Mesenchymal stem cell (in vitro differentiated cells and primary cell): ENCODE measurements at regions not wholly inside any gene's neighbourhood (a gene's known extent, or its start where the extent isn't known, plus 50 kb on each side); places are given as distances from the start of the nearest gene placed in this dataset.

Source experiments
- DNase-seq: peaks from one replicate; pipeline ENCODE4 v3.0.0-alpha.2; 2013
- H2AFZ ChIP-seq: one replicate; pipeline ENCODE4 v1.6.1; 2013; ENCODE audit warnings: low read depth, mild to moderate bottlenecking, control low read depth, inconsistent platforms, low read length, moderate library complexity
- H2AK5ac ChIP-seq: 2 replicates; pipeline ENCODE4 v1.6.1; 2013; ENCODE audit warnings: low read length, moderate library complexity, mild to moderate bottlenecking, inconsistent platforms; ENCODE audit not compliant: severe bottlenecking
- H2BK120ac ChIP-seq: one replicate; pipeline ENCODE4 v1.6.1; 2013; ENCODE audit warnings: low read depth, mild to moderate bottlenecking, inconsistent platforms, low read length, moderate library complexity
- H2BK12ac ChIP-seq, 2 experiments: one replicate each; pipeline ENCODE4 v1.6.1; 2013; ENCODE audit warnings: inconsistent platforms in 2 of 2, low read length in 2 of 2, mild to moderate bottlenecking in 2 of 2, moderate library complexity in 2 of 2, control low read depth in 1 of 2
- H2BK15ac ChIP-seq: one replicate; pipeline ENCODE4 v1.6.1; 2013; ENCODE audit warnings: mild to moderate bottlenecking, low read depth, inconsistent platforms; ENCODE audit not compliant: poor library complexity, severe bottlenecking
- H2BK5ac ChIP-seq: 2 replicates; pipeline ENCODE4 v1.6.1; 2013; ENCODE audit warnings: low read depth, mild to moderate bottlenecking, low read length, control low read depth, inconsistent platforms; ENCODE audit not compliant: poor library complexity, severe bottlenecking
- H3K14ac ChIP-seq, 2 experiments: one replicate each; pipeline ENCODE4 v1.6.1; 2013; ENCODE audit warnings: inconsistent platforms in 2 of 2, low read length in 2 of 2, control low read depth in 1 of 2, mild to moderate bottlenecking in 1 of 2, moderate library complexity in 1 of 2
- H3K18ac ChIP-seq, 2 experiments: one replicate each; pipeline ENCODE4 v1.6.1; 2013; ENCODE audit warnings: inconsistent platforms in 2 of 2, low read length in 2 of 2, control low read depth in 1 of 2, low read depth in 1 of 2, mild to moderate bottlenecking in 1 of 2
- H3K23ac ChIP-seq, 2 experiments: one replicate each; pipeline ENCODE4 v1.6.1; 2013; ENCODE audit warnings: inconsistent platforms in 2 of 2, low read length in 2 of 2, mild to moderate bottlenecking in 2 of 2, moderate library complexity in 2 of 2, control low read depth in 1 of 2
- H3K27ac ChIP-seq: 2 replicates; pipeline ENCODE4 v1.5.1; 2013; ENCODE audit warnings: mild to moderate bottlenecking, moderate library complexity, low read length, control low read depth, inconsistent platforms; ENCODE audit not compliant: poor library complexity, severe bottlenecking
- H3K27me3 ChIP-seq, 2 experiments: 2 replicates each; pipeline versions ENCODE4 v1.6.1 to v1.7.0; 2013; ENCODE audit warnings: low read length in 2 of 2, mild to moderate bottlenecking in 2 of 2, moderate library complexity in 2 of 2, control low read depth in 1 of 2, inconsistent platforms in 1 of 2; ENCODE audit not compliant: control insufficient read depth in 1 of 2, insufficient read depth in 1 of 2
- H3K36me3 ChIP-seq, 2 experiments: 2 replicates each; pipeline versions ENCODE4 v1.6.1 to v1.7.0; 2013; ENCODE audit warnings: low read length in 2 of 2, control low read depth in 1 of 2, inconsistent platforms in 1 of 2, low read depth in 1 of 2, mild to moderate bottlenecking in 1 of 2; ENCODE audit not compliant: insufficient read depth in 2 of 2, control insufficient read depth in 1 of 2
- H3K4ac ChIP-seq, 2 experiments: one replicate each; pipeline ENCODE4 v1.6.1; 2013; ENCODE audit warnings: inconsistent platforms in 2 of 2, low read length in 2 of 2, mild to moderate bottlenecking in 2 of 2, moderate library complexity in 2 of 2, control low read depth in 1 of 2, low read depth in 1 of 2
- H3K4me1 ChIP-seq: 2 replicates; pipeline ENCODE4 v1.6.1; 2013; ENCODE audit warnings: low read depth, low read length, control low read depth; ENCODE audit not compliant: control insufficient read depth, insufficient read depth
- H3K4me2 ChIP-seq: 2 replicates; pipeline ENCODE4 v1.6.1; 2013; ENCODE audit warnings: low read length, mild to moderate bottlenecking, inconsistent platforms; ENCODE audit not compliant: poor library complexity, severe bottlenecking
- H3K4me3 ChIP-seq, 2 experiments: 2 replicates each; pipeline versions ENCODE4 v1.5.1 to v1.7.0; 2013; ENCODE audit warnings: low read length in 2 of 2, mild to moderate bottlenecking in 2 of 2, control low read depth in 1 of 2, low read depth in 1 of 2; ENCODE audit not compliant: insufficient read depth in 1 of 2
- H3K79me1 ChIP-seq: replicated peaks from 2 replicates; pipeline ENCODE4 v1.6.1; 2013; ENCODE audit warnings: mild to moderate bottlenecking, control low read depth, low read length, inconsistent platforms; ENCODE audit not compliant: poor library complexity, severe bottlenecking
- H3K9ac ChIP-seq: 2 replicates; pipeline ENCODE4 v1.7.0; 2013; ENCODE audit warnings: mild to moderate bottlenecking, low read length, moderate library complexity
- H3K9me3 ChIP-seq: 2 replicates; pipeline ENCODE4 v1.7.0; 2013; ENCODE audit warnings: mild to moderate bottlenecking, low read length; ENCODE audit not compliant: control insufficient read depth
- H4K8ac ChIP-seq: one replicate; pipeline ENCODE4 v1.6.1; 2013; ENCODE audit warnings: inconsistent platforms, mild to moderate bottlenecking, low read length, moderate library complexity
- H4K91ac ChIP-seq: one replicate; pipeline ENCODE4 v1.6.1; 2013; ENCODE audit warnings: mild to moderate bottlenecking, low read length, inconsistent platforms
- WGBS: methylation state at CpG from one replicate; pipeline ENCODE4 v1.1.7; 2013; ENCODE audit warnings: mixed read lengths; 5-methylcytosine and 5-hydroxymethylcytosine counted together

- Histone ChIP-seq H3K4me3 (no peak overlapping the region), H3K18ac (no peak overlapping the region), H3K23ac (no peak overlapping the region), H4K8ac (no peak overlapping the region), H2BK15ac (no peak overlapping the region), H3K27me3 (no peaks in the 10 kb centered on the region), H2AK5ac (no peak overlapping the region), H3K36me3 (no peaks in the 10 kb centered on the region), H2BK12ac (no peak overlapping the region), H3K4me2 (no peak overlapping the region), H3K79me1 (no peaks in the 10 kb centered on the region), H3K4me1 (no peaks in the 10 kb centered on the region), H2BK120ac (no peak overlapping the region), H3K9ac (no peak overlapping the region), H3K27ac (no peak overlapping the region), H3K9me3 (peaks cover 19% of the 10 kb centered on the region), H4K91ac (no peak overlapping the region), H3K14ac (no peak overlapping the region), H2AFZ (no peak overlapping the region), H3K4ac (no peak overlapping the region), H2BK5ac (no peak overlapping the region)
- DNase-seq, result no peak
- 60% methylated on average over 1 of the region's 2 CpGs for WGBS
Measured at GRCh38 chr2:123015186-123015585, 1009.9 kb upstream of the CNTNAP5 start.

GRCh38 chr2:123035541-123035940 is 989.5 kb upstream of the CNTNAP5 start:
- Histone ChIP-seq H2BK12ac (no peak overlapping the region), H4K91ac (no peak overlapping the region), H2BK15ac (no peak overlapping the region), H3K4ac (no peak overlapping the region), H2AFZ (no peak overlapping the region), H2AK5ac (no peak overlapping the region), H3K9me3 (peaks cover 19% of the 10 kb centered on the region), H2BK120ac (no peak overlapping the region), H3K4me1 (no peaks in the 10 kb centered on the region), H3K4me3 (no peak overlapping the region), H2BK5ac (no peak overlapping the region), H3K4me2 (no peak overlapping the region), H3K18ac (no peak overlapping the region), H3K23ac (no peak overlapping the region), H4K8ac (no peak overlapping the region), H3K27ac (no peak overlapping the region), H3K27me3 (no peaks in the 10 kb centered on the region), H3K36me3 (no peaks in the 10 kb centered on the region), H3K79me1 (no peaks in the 10 kb centered on the region), H3K14ac (no peak overlapping the region), H3K9ac (no peak overlapping the region)
- no peak for DNase-seq
- WGBS, result 89% methylated on average over 1 of the region's 1 CpG

- Histone ChIP-seq H2BK120ac (no peak overlapping the region), H3K27me3 (no peaks in the 10 kb centered on the region), H4K8ac (no peak overlapping the region)
Measured at GRCh38 chr2:123036300-123036699, 988.8 kb upstream of the CNTNAP5 start.

GRCh38 chr2:123040506-123040905 is 984.6 kb upstream of the CNTNAP5 start:
- no peak overlapping the region for H2BK15ac ChIP-seq
- H3K14ac ChIP-seq, result no peak overlapping the region
- H3K4me2 ChIP-seq, result no peak overlapping the region
- no peaks in the 10 kb centered on the region for H3K27me3 ChIP-seq
- no peak overlapping the region for H3K4me3 ChIP-seq
- H3K9ac ChIP-seq, result no peak overlapping the region
- H3K79me1 ChIP-seq, result no peaks in the 10 kb centered on the region
- no peak overlapping the region for H2BK120ac ChIP-seq
- H2AK5ac ChIP-seq, result no peak overlapping the region
- no peak overlapping the region for H3K23ac ChIP-seq
- no peak overlapping the region for H4K91ac ChIP-seq
- H3K4me1 ChIP-seq, result no peaks in the 10 kb centered on the region
- H3K9me3 ChIP-seq, result peaks cover 6% of the 10 kb centered on the region
- no peak overlapping the region for H2BK12ac ChIP-seq
- H3K4ac ChIP-seq, result no peak overlapping the region
- H3K18ac ChIP-seq, result no peak overlapping the region
- DNase-seq, result no peak
- no peak overlapping the region for H2BK5ac ChIP-seq
- H3K36me3 ChIP-seq, result no peaks in the 10 kb centered on the region
- H3K27ac ChIP-seq, result no peak overlapping the region
- no peak overlapping the region for H2AFZ ChIP-seq
- H4K8ac ChIP-seq, result no peak overlapping the region
- no CpG with 5 or more reads among the region's 1 CpG for WGBS

More at GRCh38 chr2:123036300-123036699, 988.8 kb upstream of the CNTNAP5 start:
- H3K14ac ChIP-seq, result no peak overlapping the region
- H2BK5ac ChIP-seq, result no peak overlapping the region
- H4K91ac ChIP-seq, result no peak overlapping the region
- H3K9ac ChIP-seq, result no peak overlapping the region
- no peaks in the 10 kb centered on the region for H3K4me1 ChIP-seq
- no peak overlapping the region for H3K4me3 ChIP-seq
- no peak for DNase-seq
- no peak overlapping the region for H3K4me2 ChIP-seq
- H2AFZ ChIP-seq, result no peak overlapping the region
- no peaks in the 10 kb centered on the region for H3K36me3 ChIP-seq
- H3K23ac ChIP-seq, result no peak overlapping the region
- H2BK15ac ChIP-seq, result no peak overlapping the region
- H3K79me1 ChIP-seq, result no peaks in the 10 kb centered on the region
- no peak overlapping the region for H3K27ac ChIP-seq
- H2AK5ac ChIP-seq, result no peak overlapping the region
- H3K9me3 ChIP-seq, result peaks cover 13% of the 10 kb centered on the region
- no peak overlapping the region for H2BK12ac ChIP-seq
- no peak overlapping the region for H3K4ac ChIP-seq
- H3K18ac ChIP-seq, result no peak overlapping the region
